ENCODE measurements at regions not wholly inside any gene's neighbourhood (a gene's known extent, or its start where the extent isn't known, plus 50 kb on each side); places are given as distances from the start of the nearest gene placed in this dataset.
A peak's percentile ranks its signal among the peaks of the same experiment; 100 is the strongest.

DNA sequence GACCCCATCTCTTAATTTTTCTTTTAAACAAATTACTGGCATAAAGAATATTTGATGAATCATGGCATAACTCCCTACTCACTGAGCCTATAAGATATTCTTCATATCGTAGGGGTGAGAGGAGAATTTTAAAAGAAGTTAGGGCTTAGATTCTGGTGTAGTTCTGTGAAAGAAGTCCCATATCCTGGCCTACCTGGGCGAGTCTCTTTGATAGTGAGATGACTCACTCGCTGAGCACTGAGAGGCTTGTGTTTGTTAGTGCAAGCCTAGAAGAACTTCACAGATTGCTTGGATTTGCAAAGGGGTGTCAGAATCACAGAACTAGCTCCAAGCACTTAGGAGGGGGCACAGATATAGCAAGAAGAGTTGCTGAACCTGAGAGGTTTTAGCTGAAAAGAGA lies 133.8 kb upstream of the TMC3 start:
- no peak for DNase-seq

- no peak for DNase-seq
Observed at GRCh38 chr15:81506936-81507335, 132.9 kb upstream of the TMC3 start.

DNA sequence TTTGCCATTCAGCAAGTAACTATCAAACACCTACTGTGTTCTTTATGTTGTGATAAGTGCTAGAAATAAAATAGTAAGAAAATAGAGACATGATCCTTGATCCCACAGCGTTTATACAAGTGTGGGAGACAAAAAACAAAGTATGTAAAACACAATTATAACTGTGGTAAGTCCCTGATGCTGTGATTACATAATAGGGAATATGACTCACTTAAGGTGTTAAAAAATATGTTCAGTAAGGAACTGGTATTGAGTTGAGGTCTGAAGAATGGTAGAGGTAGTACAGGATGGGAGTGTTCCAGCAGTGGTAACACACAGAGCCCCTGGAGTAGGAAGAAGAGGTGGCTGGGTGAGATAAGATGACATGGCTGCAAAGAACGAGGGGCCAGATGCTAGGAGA lies 132.1 kb upstream of the TMC3 start:
- DNase-seq: no peak

DNA sequence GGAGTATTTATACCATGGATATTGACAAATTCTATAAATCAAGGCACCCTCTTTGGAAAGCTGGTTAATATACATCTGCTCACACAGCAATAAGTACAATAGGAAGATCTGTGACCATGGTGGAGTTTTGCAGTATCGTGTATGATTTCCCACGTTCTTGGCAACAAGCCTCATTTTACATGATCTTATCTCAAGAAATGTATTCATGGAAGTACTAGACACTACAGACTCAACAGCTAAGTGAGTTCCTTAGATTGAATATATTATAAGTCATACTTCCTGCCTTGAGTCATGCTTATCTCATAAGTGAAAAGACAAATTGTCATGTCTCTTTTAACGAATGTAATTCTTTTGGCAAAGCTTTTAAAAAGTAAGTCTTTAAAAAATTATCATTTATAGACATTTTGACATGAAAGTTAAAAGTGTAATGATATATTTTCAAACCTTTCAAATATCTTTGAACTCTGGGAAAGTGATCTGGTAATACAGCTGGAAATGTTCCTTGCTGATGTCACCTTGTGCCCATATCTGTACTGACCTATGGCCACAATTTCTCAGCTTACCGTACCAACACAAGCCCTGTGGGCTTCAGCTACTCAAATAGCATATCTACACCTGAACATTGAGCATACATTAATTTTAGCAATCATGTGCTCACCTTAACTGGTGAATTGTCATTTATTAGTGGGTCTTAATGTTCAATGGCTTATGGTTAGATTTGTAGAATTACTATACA lies 130.3 kb upstream of the TMC3 start:
- no peak for DNase-seq

DNA sequence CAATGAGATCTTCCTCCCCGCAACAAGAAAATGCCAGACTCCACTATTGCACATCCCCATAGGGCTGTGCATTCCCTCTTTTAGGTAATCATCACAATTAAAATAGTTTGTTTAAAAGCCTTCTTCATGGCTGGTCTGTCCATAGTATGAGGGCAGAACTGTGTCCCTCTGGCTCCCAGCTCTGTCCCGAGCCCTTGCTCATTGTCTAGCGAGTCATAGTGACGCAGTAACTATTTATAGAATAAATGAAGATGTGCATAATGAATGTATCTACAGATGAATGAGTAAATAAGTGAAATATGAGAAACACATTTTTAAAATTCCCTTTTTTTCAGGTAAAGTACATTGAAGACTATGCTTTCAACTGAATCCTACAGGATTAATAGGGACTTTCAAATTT lies 128.4 kb upstream of the TMC3 start:
- DNase-seq: no peak

- DNase-seq: no peak
Observed at GRCh38 chr15:81500081-81500480, 126.1 kb upstream of the TMC3 start.

- DNase-seq: no peak
Observed at GRCh38 chr15:81498294-81498693, 124.3 kb upstream of the TMC3 start.

- DNase-seq: no peak
Observed at GRCh38 chr15:81497238-81497637, 123.2 kb upstream of the TMC3 start.

DNA sequence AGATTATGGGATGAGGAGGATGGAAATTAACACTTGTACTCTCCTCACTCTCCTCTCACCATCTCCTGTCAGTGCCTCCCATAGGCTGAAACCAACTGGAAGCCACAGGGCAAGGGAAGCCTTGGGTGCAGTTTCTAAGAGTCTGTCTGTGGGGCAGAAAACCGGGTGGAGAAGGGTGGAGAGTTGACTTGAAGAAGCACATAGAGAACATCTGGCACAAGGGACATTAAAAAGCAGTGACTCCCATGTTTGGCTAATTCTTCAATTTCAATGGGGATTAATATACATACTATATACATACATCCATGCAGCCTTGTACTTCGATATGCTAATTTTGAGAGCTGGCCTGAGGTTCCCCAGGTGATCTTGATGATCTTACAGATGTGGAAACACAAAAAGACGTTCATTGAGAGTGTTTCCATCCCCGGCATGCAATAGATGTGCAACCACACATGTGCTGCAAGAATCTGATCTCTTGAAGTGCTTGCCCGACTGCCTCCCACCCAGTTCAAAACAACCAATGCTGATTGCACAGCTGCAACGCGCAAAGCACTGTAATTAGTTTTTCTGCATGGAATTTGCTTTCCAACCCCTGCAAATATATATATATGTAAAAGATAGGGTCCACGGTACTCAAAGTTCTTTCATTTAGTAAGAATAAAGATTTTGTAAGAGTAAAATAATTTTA lies 121.9 kb upstream of the TMC3 start:
- DNase-seq: no peak

DNA sequence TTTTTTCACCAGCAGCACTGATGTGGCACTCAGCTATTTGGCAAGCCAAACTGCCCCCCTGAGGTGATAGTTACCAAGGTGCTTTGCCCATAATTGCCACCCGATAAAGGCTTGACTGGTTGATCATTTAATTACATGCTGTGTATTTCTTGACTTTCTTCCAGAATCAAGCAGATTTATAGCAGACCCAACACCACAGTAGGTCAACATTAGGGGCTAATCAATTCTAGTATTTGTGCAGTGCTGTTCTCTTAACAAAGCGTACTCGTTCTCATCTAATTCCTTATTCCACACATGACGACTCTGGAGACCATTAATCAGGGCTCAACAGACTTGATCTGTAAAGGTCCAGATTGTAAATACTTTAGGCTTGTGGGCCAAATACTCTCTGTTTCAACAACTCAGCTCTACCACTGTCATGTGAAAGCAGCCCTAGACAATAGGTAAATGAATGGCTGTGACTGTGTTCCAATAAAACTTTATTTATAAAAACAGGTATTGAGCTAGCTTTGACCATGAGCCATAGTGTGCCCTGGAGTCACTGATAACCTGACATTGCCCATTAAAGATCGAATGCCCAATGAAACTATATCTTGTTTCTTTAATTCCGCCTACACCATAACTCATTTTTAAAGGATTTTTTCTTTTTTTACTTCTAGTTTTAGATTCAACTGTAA lies 119.1 kb upstream of the TMC3 start:
- no peak for DNase-seq

GRCh38 chr15:81492331-81492968 lies 118.4 kb upstream of the TMC3 start:
- no peak for DNase-seq

- DNase-seq: no peak
Observed at GRCh38 chr15:81491414-81492096, 117.5 kb upstream of the TMC3 start.

- no peak for DNase-seq
Observed at GRCh38 chr15:81485806-81486205, 111.8 kb upstream of the TMC3 start.

DNA sequence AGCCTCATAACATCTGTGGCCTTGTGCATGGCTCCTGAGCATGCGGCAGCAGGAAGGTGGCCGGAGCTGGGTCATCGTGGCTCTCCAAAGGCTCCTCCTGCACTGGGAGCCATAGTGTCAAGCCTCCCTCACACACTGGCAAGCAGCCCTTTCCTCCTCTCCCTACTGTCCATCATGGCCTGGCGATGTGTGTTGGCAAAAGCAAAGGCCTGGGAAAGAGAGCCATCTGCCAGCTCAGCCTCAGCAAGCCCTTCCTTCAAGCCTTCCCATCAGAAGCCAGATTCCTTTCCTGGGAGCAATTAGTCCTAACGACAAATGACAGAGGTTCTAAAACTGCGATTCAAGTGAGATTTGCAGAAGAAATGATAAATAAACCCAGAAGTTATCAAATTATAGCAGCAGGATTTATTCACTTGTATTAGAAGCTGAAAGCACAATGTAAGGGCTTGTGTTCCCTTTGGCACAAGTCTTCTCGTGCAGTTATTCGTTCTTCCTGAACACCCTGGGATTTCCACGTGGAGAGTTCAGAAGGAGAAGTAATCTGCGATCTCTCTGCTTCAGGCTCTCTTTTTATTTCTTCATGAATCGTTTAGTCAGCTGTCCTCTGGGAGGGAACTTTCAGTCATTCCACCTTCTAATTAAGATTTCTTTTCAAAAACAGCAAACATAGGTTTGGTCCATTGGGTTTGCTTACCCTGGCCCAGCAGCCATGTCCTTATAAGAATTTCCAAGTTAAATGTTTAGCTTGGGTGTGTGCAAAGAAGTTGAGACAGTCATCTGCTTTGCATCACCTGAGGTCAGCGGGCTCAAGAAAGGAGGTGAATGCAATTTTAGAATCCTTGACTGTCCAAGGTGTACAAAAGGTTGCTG lies 110.3 kb upstream of the TMC3 start:
- no peak for DNase-seq

- DNase-seq: no peak
Observed at GRCh38 chr15:81483496-81483895, 109.5 kb upstream of the TMC3 start.

GRCh38 chr15:81481346-81481745 lies 107.3 kb upstream of the TMC3 start:
- no peak for DNase-seq

DNA sequence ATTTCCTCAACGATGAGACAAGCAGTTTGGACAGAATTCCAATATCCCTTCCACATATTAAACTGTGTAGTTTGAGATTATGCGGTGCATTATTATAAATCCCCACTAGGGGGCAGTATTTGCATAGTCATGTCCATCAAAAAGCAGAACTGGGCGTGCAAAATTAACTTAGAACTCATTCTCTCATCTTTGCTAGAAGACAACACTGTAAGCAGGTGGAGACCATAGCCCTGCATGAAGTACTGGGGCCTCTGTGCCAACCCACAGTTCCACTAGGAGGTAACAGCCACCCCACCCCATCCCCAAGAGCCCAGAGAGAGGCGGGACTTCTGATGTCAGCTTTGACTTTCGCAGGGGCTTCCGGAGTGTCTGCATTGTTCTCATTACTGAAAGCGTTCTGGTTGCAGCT lies 106.6 kb upstream of the TMC3 start:
- DNase-seq: peak; percentile 10

DNA sequence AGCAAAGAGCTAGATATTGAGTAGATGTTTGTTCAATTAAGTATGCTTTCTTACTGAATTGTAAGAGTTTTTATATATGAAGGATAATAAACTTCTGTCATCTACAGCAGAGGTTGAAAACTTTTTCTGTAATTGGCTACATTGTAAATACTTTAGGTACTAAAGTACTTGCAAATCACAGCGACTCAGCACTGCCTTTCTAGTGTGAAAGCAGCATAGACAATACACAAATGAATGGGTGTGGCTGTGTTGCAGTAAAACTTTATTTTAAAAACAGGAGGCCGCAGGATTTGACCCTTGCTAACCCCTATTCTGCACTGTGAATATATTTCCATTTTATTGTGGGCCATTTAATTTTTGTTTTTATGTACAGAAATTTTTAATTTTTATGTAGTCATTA lies 104.3 kb upstream of the TMC3 start:
- no peak for DNase-seq

GRCh38 chr15:81475926-81476325 lies 101.9 kb upstream of the TMC3 start:
- DNase-seq: no peak

GRCh38 chr15:81475471-81475870 lies 101.5 kb upstream of the TMC3 start:
- DNase-seq: no peak

- DNase-seq: no peak
Observed at GRCh38 chr15:81473946-81474345, 99.9 kb upstream of the TMC3 start.

DNA sequence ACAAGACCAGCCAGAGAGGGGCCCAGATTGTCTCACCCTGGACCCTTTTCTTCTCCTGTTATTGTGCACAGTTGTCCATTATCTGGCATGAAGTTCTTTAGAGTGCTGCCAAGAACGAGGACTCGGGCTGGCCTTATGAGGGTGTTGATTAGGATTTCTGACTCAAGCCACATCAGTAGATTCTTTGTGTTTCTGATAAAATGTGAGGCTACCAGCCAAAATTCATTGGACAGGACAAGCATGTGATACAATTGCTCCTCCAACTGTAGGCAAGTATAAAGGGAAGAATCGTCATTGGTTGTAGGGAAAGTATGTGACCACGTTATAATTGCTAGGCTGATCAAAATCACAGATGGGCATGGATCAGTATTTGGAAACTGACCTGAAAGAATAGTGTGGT lies 99.2 kb upstream of the TMC3 start:
- DNase-seq: no peak

All from activated T-cell treated with anti-CD3 and anti-CD28 coated beads for 4 hours (primary cell).